Rectal smooth muscle tissue (tissue), 1 donor: ENCODE measurements at regions not wholly inside any gene's neighbourhood (a gene's known extent, or its start where the extent isn't known, plus 50 kb on each side); places are given as distances from the start of the nearest gene placed in this dataset.

Experiments
- H3K27ac ChIP-seq: one replicate; pipeline ENCODE4 v1.7.0; 2013; ENCODE audit warnings: low read depth, low read length, inconsistent platforms
- H3K27me3 ChIP-seq: one replicate; pipeline ENCODE4 v1.7.0; 2013; ENCODE audit warnings: low read length; ENCODE audit not compliant: control insufficient read depth, insufficient read depth
- H3K36me3 ChIP-seq: one replicate; pipeline ENCODE4 v1.7.0; 2013; ENCODE audit warnings: low read length; ENCODE audit not compliant: control insufficient read depth, insufficient read depth
- H3K4me1 ChIP-seq: one replicate; pipeline ENCODE4 v1.7.0; 2013; ENCODE audit warnings: low read length; ENCODE audit not compliant: control insufficient read depth, insufficient read depth
- H3K4me3 ChIP-seq: one replicate; pipeline ENCODE4 v1.7.0; 2013; ENCODE audit warnings: low read length
- H3K9ac ChIP-seq: one replicate; pipeline ENCODE4 v1.7.0; 2013; ENCODE audit warnings: low read length

DNA sequence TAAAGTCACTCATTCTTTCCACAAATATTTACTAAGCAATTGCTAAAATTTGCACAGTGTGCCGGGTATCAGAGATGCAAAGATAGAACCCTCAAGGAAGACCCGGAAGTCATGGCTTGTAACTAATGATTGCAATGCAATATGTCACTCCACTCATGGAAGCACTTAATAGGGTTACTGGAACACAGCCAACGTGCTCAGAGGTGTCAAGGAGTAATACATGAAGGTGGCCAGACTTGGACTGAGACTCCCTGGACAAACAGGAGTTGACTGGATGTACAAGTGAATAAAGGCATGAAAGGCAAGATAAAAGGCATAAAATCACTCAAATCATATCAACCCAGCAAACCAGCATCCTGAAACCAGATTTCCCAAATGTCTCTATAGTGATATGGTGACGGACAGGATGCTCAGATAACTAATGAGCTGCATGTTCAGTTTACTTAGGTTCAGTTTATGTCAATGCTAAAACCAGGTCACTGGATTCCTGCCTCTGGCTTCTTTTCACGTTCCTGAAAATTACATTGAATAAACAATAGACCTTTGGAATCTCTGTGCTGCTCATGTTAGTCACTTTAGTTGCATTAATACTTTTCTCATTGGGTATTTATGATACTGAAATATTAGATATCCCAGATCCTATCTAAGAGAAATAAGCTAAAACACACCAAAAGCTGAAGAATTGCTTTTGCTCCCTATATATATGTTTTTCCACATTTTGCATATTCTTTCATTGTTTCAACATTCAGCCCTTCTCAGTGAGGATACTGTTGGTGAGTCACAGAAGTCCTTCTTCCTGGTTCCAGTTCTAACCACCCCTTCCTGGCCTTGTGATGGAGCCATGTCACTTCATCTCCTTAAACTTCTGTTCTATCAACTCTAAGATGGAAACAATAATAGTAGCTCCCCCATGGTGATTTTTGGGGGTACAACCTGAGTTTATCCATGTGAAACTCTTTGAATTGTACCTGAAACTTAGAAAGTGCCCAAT is 688.9 kb upstream of the ID2 start:
- H3K27me3 ChIP-seq: no peaks in the 10 kb centered on the region
- no peak overlapping the region for H3K9ac ChIP-seq
- peak overlapping the region; percentile 37 for H3K27ac ChIP-seq
- H3K4me1 ChIP-seq: peaks cover 14% of the 10 kb centered on the region
- no peaks in the 10 kb centered on the region for H3K36me3 ChIP-seq
- H3K4me3 ChIP-seq: no peak overlapping the region

DNA sequence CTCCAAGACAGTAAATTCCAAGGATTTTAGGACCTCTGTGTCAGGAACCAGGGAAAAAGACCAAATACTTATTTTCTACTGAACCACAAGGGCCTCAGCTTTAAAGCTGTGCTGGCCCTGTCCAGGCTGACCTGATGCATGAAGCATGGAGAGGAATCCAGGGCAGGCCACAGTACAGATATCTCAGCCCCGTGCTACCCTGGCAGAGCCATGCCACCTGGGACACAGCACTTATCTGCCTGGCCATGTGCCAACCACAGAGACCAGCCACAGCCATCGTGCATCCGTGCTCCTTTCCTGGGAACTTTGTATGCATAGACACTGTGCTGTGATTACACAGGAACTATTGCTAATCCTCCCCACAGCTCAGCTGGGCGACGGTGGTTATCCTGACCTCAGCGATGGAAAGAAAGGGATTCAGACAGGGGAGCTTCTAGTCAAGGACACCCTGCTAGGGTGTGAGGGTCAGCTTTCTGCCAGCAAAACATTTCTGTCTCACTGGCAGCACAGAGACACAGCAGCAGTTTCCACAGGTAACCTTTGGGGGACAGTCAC is 687.4 kb upstream of the ID2 start:
- no peaks in the 10 kb centered on the region for H3K36me3 ChIP-seq
- peaks cover 14% of the 10 kb centered on the region for H3K4me1 ChIP-seq
- H3K27ac ChIP-seq: no peak overlapping the region
- H3K4me3 ChIP-seq: no peak overlapping the region
- H3K9ac ChIP-seq: no peak overlapping the region
- no peaks in the 10 kb centered on the region for H3K27me3 ChIP-seq

DNA sequence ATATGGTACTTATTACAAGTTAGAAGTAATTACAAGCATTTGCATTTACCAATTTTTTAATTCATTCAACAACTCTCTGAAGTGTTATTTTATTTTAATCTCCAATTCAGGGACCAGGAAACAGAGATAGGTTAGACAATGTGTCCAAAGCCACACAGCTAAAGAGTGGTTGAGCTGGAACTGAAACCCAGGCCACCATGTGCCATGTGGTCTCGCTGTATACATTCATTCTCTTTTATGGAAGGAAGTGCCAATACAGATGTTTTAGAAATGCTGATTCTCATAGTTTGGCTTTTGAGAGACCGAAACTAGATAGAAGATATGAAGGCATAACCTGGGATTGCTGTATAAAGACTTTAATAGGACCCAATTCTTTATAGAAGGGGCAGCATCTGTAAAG is 684.6 kb upstream of the ID2 start:
- Histone ChIP-seq H3K9ac (no peak overlapping the region), H3K27ac (no peak overlapping the region), H3K36me3 (no peaks in the 10 kb centered on the region), H3K4me3 (no peak overlapping the region), H3K4me1 (peaks cover 14% of the 10 kb centered on the region), H3K27me3 (no peaks in the 10 kb centered on the region)

DNA sequence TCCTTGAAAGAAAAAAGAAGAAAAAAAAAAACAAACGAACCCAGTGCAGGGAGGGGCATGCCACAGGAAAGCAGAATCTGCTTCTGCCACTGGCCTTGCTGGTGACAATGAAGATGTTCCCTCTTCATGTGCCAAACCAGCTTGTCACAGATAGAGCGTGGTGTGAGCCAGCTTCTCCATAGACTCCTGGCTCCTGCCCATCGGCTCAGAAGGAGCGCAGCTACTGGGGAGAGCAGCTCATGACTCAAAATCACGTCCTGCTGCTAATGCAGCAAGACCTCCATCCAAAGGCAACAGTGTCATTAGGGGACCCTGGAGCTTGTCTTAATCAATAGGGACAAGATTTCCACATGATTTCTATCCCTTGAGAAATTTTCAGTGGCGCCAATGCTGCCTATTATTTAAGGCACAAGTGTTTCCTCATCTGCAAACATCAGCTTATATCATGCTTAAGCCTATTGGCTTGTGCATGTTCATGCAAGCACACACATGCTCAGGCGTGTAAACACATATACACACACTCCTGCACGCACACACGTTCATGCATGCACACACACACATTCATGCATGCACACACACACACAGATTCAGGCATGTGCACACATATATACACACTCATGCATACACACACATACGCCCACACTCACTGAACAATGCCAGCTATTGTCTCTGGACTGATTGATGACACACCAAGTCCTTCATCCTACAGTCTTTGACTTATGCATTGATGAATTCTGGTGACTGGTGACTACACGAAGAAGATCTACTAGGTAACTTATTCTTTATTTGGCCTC is 682.0 kb upstream of the ID2 start:
- H3K36me3 ChIP-seq: no peaks in the 10 kb centered on the region
- H3K4me1 ChIP-seq: peaks cover 11% of the 10 kb centered on the region
- H3K27me3 ChIP-seq: no peaks in the 10 kb centered on the region
- H3K27ac ChIP-seq: no peak overlapping the region
- H3K4me3 ChIP-seq: no peak overlapping the region
- H3K9ac ChIP-seq: no peak overlapping the region

DNA sequence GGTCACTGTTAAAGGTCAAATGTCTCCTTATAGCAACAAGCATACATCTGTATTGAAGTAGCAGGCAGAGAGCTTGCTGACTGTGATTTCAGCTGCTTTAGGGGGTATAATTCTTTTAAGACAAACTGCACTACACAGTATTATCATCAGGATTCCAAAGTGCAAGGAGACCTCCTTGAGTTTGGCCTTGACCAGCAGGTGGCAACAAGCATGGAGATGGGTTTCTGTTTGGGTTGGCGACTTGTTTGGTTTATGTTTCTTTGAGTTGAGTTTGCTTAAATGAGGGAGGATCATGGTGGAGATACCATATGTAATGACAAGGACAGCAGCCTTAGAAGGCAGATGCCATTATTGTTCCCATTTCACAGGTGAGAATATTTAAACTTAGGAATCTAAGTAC is 681.0 kb upstream of the ID2 start:
- H3K4me1 ChIP-seq: peaks cover 11% of the 10 kb centered on the region
- no peaks in the 10 kb centered on the region for H3K36me3 ChIP-seq
- no peaks in the 10 kb centered on the region for H3K27me3 ChIP-seq
- H3K27ac ChIP-seq: no peak overlapping the region
- H3K9ac ChIP-seq: no peak overlapping the region
- H3K4me3 ChIP-seq: no peak overlapping the region

DNA sequence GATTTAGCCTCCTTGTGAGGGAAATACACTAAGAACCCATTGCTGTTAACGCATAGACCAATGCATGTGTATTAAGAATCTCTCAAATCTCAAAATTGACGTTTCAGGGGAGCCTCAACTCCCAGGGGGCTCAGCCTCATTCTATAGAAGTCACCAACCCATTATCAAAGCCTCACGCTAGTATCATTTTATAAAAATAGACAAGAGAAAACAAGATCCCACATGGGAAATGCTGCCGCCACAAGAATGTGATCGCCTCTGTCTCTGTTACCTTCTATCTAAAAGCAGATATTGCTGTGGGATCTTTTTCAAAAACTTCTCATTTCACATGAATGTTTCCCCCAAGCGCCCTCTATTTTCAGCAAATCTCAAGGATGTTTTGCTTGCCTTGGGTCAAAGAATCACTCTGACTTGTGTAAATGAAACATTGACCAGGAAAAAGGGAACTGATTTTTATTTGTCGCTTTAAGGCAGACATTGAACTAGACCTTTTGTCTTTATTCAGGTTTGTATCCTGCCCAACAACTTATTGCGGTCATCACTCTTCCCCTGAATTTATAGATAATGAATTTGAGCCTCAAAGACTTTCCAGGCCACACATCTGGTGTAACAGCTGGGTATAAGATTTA is 679.0 kb upstream of the ID2 start:
- Histone ChIP-seq H3K27ac (no peak overlapping the region), H3K4me3 (no peak overlapping the region), H3K9ac (no peak overlapping the region), H3K36me3 (no peaks in the 10 kb centered on the region), H3K4me1 (peaks cover 11% of the 10 kb centered on the region), H3K27me3 (no peaks in the 10 kb centered on the region)

DNA sequence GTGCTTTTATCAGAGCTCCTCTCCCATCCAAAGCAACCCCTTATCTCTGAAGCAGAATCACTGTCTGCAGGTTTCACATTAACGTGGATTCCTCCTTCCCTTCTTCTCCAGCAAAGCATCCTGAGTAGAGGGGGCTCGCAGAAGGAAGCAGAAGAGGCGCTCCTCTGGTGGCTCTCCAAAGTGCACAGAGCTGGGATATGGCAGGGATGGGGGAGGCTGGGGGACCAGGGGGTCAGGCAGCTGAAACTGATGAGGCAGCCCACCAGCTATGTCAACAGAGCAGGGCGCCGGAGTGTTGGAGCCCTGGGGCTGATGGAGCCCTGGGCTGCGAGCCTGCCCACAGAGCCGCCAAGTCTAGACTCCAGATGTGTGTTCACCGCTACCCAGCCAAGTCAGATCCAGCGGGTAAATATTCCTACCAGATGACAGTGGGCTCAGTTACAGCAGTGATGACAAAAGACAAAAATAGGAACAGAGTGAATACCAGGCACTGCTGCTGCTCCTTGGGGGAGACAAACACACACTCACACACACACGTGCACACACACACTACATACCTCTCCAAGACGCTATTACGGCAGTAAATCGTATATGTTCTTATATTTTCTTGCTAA is 678.3 kb upstream of the ID2 start:
- no peak overlapping the region for H3K9ac ChIP-seq
- H3K27ac ChIP-seq: peak overlapping the region; percentile 51
- H3K36me3 ChIP-seq: no peaks in the 10 kb centered on the region
- H3K4me3 ChIP-seq: peak overlapping the region; percentile 37
- H3K4me1 ChIP-seq: peaks cover 11% of the 10 kb centered on the region
- no peaks in the 10 kb centered on the region for H3K27me3 ChIP-seq

DNA sequence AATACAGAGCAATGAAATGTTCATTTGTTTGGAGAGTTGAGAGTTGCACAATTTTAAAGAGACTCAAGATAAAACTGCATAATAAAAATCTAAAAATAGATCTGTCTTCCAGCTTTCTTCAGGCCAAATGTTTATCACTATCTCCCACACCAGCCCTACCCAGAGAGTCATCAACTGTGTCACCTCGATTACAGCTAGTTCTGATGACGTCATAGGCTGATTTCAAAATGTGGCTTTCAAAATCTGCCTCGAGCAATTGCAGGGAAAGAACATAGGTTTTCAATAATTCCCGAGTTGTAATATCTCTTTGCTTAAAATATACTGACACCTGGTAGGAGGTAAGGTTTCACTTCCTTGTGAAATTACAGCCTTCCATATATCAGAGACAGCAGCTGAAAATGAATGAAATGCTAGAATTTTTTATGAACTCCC is 677.6 kb upstream of the ID2 start:
- Histone ChIP-seq H3K27me3 (no peaks in the 10 kb centered on the region), H3K36me3 (no peaks in the 10 kb centered on the region), H3K27ac (peak overlapping the region; percentile 62), H3K4me3 (no peak overlapping the region), H3K4me1 (peaks cover 11% of the 10 kb centered on the region), H3K9ac (no peak overlapping the region)

DNA sequence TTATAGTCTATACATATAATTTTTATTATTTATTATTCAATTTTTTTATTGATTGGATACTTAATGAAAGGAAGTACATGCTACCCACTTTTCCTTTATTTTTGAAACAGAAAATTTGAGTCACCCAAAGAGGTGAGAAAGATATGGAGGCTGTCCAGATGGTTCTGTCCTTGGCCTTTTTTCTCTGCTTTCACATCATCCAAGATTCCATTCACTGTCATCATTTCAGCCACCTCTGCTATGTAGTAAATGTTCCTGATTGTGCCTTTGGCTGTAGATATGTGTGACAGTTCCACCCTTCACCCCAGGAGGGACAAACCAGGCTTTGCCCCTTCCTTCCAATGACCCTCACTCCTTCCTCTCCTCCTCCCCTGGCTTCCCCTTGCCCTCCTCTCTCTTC is 675.7 kb upstream of the ID2 start:
- H3K27me3 ChIP-seq: no peaks in the 10 kb centered on the region
- no peak overlapping the region for H3K27ac ChIP-seq
- peaks cover 11% of the 10 kb centered on the region for H3K4me1 ChIP-seq
- H3K4me3 ChIP-seq: no peak overlapping the region
- no peak overlapping the region for H3K9ac ChIP-seq
- no peaks in the 10 kb centered on the region for H3K36me3 ChIP-seq

DNA sequence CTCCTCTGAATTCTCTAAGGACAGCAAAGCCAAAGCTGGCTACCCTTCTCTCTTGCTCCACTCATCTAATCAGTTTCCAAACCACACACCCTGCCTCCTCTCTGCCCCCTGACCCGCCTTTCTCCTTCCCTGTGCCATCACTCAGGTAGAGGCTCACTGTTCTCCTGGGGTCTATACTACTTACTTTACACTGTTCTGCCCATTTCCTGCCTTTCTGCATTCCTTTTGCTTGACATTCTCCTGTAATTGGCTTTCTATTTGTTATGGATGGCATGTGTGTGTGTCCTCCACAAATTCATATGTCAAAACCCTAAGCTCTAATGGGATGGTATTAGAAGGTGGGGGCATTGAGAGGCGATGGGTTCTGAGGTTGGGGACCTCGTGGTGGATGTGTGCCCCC is 675.2 kb upstream of the ID2 start:
- H3K27me3 ChIP-seq: no peaks in the 10 kb centered on the region
- peaks cover 11% of the 10 kb centered on the region for H3K4me1 ChIP-seq
- no peak overlapping the region for H3K27ac ChIP-seq
- H3K9ac ChIP-seq: no peak overlapping the region
- H3K4me3 ChIP-seq: no peak overlapping the region
- H3K36me3 ChIP-seq: no peaks in the 10 kb centered on the region

DNA sequence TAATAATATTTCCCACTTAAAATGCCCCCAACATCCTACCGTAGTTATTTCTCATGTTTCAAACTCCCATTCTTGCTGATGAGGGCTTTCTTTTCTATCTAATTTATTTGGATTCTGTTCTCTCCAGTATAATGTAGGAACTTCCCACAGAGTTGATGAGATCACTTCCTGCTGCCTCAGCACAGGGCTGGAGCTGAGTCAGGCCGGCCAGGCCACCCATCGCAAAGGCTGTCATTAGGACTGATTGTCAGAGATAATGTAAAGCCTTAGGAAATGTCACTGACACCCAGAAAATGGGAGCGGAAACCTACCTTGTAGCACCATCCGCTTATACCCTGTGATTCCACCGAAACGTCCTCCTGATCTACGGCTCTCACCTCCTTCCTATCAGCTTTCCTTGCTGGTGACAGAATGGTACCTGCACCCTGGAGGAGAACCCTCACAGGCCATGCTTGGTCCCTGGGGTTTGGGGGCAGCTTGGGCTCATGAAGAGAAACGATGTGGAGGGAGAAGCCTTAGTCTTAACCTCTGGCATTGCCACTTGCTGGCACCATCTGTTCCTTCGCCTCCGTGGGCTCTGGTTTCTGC is 672.8 kb upstream of the ID2 start:
- peaks cover 7% of the 10 kb centered on the region for H3K4me1 ChIP-seq
- no peak overlapping the region for H3K27ac ChIP-seq
- H3K27me3 ChIP-seq: no peaks in the 10 kb centered on the region
- H3K4me3 ChIP-seq: no peak overlapping the region
- no peak overlapping the region for H3K9ac ChIP-seq
- H3K36me3 ChIP-seq: no peaks in the 10 kb centered on the region
